Stimulated activated CD8-positive, alpha-beta memory T cell treated with anti-CD3 and anti-CD28 coated beads, Interleukin-7, amount 100 ng/mL, for 48 hours (primary cell): ENCODE measurements at regions not wholly inside any gene's neighbourhood (a gene's known extent, or its start where the extent isn't known, plus 50 kb on each side); places are given as distances from the start of the nearest gene placed in this dataset.

Source experiments
- DNase-seq, 2 donors: peaks; one replicate each; pipeline ENCODE4 v3.0.0-alpha.2; 2020; ENCODE audit warnings: low read depth in 1 of 2; ENCODE audit errors: extremely low read depth in 1 of 2

DNA sequence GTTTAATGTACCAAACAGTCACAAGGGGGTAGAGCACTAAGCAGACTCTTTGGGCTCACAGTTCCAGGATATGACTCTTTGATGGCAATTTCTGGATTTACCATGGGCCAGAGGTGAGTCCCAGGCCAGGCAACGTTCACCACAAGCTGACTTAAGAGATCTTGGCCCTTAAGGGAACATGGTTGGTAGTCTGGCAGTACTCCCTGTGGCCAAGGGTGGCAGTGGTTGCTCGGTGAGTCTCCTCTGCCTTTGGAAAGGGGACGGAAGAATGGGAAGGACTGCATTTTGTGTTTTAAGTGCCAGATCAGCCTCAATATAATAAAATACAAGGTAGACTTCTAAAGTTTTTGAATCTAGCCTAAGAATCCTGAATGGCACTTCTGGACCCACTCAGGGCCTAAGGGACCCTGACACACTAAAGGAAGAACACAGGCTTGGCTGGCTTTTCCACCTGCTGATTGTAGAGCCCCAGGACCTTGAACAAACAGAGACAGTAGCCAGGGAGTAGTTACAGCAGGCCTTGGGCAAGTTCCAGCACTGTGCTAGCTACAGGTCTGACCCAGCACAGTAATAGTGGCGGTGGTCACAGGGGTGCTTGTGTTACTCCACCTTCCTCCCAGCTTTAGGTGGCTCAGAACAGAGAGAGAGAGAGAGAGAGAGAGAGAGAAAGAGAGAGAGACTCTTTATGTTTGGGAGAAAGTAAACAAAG lies 730.7 kb upstream of the ALCAM start:
- no peak for DNase-seq

- no peak for DNase-seq
These were observed 723.9 kb upstream of the ALCAM start for GRCh38 chr3:104642827-104643226.

DNA sequence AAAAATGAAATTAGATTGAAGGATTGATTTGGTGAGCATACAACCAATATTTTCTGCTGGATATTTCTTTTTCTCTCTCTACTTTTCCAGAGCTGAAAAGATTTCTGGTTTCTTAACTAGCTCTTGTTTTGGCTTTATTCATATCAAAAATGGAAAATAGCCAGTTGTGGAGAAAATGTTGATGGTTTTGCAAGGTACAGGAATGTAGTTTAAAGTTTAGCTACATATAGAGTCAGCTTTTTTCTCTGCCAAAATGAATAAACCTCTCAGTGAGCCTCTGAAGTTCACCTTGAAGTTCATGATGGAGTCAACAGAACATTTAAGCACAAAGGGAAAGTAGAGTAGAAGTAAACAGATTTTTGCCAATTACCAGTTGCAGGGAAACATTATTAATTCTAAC lies 720.5 kb upstream of the ALCAM start:
- DNase-seq: no peak

DNA sequence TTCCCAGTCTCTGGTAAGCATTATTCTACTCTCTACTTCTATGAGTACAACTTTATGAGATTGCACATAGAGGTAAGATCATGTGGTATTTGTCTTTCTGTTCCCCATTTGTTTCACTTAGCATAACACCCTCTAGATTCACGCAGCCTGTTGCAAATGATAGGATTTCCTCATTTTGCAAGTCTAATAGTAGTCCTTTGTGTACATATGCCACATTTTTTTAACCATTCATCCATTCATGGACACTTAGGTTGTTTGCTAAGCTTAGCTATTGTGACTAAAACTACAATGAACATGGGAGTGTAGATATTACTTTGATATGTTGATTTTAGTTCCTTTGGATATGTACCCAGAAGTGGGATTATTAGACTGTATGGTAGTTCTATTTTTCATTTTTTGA lies 717.9 kb upstream of the ALCAM start:
- DNase-seq: no peak

GRCh38 chr3:104669083-104669482 lies 697.6 kb upstream of the ALCAM start:
- no peak for DNase-seq

DNA sequence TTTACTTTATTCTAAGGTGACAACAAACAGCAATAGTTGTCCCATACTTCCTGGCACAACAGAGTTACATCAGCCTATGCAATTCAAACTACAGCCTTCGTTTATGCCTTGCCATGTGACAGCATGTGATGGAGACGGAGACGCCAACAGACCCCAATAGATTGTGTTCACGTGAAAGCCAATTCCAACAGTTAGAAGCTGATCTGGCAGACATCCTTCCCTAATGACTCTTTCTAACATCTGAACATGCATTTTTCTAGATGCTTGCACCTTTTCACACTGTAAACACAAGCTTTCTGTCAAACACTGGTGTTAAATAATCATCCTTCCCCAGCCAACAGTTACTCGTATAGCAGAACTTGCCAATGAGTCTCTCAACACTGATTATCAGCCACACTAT lies 694.4 kb upstream of the ALCAM start:
- DNase-seq: no peak

DNA sequence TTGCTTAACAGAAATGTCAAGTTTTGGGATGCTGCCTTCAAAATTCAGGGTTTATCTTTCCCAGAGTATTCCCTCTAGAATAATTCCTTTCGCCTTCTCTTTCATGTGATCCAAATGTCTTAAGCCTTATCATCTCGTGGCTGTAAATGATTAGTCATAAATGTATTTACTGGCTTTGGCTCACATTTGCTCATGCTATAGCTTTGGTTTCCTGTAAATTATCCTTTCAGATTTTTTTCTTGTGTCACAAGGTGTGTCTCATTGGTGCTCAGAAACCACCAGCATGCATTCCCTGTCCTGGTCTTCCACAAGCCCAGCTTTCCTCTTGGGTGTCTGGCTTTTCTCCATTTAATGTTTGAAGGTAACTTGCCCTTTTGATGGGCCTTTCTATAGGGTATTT lies 692.7 kb upstream of the ALCAM start:
- DNase-seq: no peak

GRCh38 chr3:104676241-104676640 lies 690.5 kb upstream of the ALCAM start:
- no peak for DNase-seq

- no peak for DNase-seq
These were observed 688.8 kb upstream of the ALCAM start for GRCh38 chr3:104677932-104678331.

- DNase-seq: no peak
These were observed 681.2 kb upstream of the ALCAM start for GRCh38 chr3:104685492-104685891.

GRCh38 chr3:104687362-104687761 lies 679.3 kb upstream of the ALCAM start:
- no peak for DNase-seq

DNA sequence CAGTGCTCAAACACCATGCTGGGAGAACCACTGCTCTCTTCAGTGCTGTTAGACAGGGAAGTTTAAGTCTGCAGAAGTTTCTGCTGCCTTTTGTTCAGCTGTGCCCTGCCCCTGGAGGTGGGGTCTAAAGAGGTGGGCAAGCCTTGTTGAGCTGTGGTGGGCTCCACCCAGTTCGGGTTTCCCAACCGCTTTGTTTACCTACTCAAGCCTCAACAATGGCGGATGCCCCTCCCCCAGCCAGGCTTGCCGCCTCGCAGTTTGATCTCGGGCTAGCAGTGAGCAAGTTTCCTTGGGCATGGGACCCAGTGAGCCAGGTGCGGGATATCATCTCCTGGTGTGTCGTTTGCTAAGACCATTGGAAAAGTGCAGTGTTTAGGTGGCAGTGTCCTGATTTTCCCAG lies 670.2 kb upstream of the ALCAM start:
- no peak for DNase-seq

GRCh38 chr3:104711406-104711805 lies 655.3 kb upstream of the ALCAM start:
- DNase-seq: no peak

DNA sequence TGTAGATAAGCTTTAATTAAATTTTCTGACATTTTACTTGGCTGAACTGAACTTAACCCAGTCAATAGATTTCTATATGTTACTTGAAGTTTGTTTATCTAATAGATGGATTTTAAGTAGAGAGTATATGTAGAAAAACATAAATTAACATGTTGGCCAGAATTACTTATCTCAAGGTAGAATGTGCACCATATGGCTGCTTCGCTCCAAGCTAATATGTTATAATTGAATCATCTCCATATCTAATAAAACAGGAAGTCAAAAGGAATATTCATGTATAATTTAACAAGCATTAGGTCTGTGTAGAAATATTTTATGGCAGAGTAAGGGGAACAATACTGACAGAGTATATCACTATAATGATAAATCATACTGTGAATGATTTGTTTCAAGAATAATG lies 650.7 kb upstream of the ALCAM start:
- DNase-seq: no peak

- no peak for DNase-seq
These were observed 648.9 kb upstream of the ALCAM start for GRCh38 chr3:104717828-104718196.

- no peak for DNase-seq
These were observed 643.7 kb upstream of the ALCAM start for GRCh38 chr3:104723000-104723399.

DNA sequence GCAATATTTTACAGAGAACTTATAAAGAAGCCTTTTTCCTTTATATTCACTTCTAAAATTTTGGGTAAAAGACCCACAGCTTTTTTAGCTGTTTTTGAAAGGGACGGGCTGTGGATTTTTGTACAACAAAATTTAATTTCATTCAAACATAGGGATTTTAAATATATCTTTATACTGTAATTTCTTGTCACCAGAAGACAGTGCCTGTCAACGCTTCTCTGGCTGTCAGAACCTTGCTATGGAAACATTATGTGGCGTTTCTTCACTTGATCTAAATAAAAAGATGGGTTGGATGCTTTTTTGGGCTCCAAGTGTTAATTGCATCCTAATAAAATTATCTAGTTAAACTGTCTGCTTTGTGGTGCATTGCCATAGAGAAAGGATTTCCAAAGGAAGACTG lies 635.6 kb upstream of the ALCAM start:
- DNase-seq: no peak

- DNase-seq: no peak
These were observed 632.1 kb upstream of the ALCAM start for GRCh38 chr3:104734627-104735026.

GRCh38 chr3:104735691-104736090 lies 631.0 kb upstream of the ALCAM start:
- no peak for DNase-seq

GRCh38 chr3:104738271-104738670 lies 628.4 kb upstream of the ALCAM start:
- DNase-seq: no peak

- DNase-seq: no peak
These were observed 625.8 kb upstream of the ALCAM start for GRCh38 chr3:104740874-104741379.

DNA sequence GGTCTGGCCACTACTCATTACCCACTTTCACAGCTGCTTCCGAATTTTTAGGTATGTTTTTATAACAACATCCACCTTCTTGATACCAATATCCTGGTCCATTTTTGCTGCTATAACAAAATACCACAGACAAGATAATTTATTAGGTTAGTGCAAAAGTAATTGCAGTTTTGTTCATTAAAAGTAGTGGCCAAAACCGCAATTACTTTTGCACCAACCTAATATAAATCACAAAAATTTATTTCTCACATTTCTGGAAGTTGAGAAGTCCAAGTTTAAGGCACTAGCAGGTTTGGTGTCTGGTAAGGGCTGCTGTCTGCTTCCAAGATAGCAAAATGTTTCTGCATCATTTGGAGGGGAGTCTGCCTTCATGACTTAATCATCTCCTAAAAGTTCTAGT lies 624.7 kb upstream of the ALCAM start:
- DNase-seq: no peak

- DNase-seq: no peak
These were observed 621.4 kb upstream of the ALCAM start for GRCh38 chr3:104745313-104745712.
